ENCODE measurements at regions not wholly inside any gene's neighbourhood (a gene's known extent, or its start where the extent isn't known, plus 50 kb on each side); places are given as distances from the start of the nearest gene placed in this dataset.

DNA sequence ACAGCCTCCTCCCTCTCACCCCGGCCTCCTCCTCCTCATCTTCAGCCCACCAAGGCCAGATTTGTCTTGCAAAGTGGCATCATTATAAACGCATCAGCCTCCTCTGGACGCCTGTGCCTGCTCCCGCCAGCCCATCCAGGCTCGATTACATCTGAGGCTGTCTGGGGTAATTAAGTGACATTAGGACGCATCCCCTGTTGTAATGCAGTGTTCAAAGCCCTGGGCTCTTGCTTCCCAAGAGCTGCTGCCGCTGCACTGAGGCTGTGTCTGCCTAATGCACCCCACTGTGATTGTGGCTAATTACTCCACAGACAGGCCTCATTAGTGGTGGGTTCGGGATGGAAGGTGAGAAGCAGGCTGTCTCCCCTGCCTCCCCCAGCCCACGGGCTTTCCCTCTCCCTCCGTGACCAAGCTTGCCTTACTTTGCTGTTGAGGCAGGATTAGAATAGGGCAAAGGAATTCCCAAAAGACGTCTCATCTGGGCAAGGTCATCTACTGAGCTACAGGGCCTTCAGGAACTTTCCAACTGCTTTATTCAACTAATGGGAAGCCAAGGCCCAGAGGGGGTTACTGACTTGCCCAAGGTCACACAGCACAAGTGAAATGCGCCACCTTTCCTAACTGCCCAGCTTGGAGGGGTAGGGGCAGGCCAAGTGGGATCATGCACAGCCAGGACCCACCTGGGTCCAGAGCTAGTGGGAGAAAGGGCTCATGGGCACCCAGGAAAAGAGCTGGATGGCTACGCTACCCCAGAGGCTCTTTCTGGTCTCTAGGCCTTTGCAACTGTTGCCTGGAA is 66.2 kb upstream of the PCBD1 start:
- DNase-seq (no peak), ATAC-seq (ENCODE audit: low read depth) (no peak)
- Histone ChIP-seq H2AFZ (ENCODE audit: insufficient read depth, low read depth, low read length, poor library complexity, severe bottlenecking) (no peak overlapping the region), H4K20me1 (ENCODE audit: control insufficient read depth, insufficient read depth, low read length, poor library complexity, severe bottlenecking) (no peaks in the 10 kb centered on the region), H3K36me3 (replicated peaks in 1 of 2; ENCODE audit: control extremely low read depth in 1 of 2, control insufficient read depth in 1 of 2, extremely low read depth in 1 of 2, insufficient read depth in 2 of 2, low read length in 1 of 2) (no peaks in the 10 kb centered on the region), H3K79me2 (ENCODE audit: control insufficient read depth, insufficient read depth, low read length) (no peaks in the 10 kb centered on the region), H3K4me1 (ENCODE audit: control insufficient read depth in 2 of 2, insufficient read depth in 2 of 2, low read length in 2 of 2) (no peaks in the 10 kb centered on the region), H3K4me3 (ENCODE audit: control extremely low read depth in 1 of 5, extremely low read depth in 1 of 5, insufficient read depth in 1 of 5, low read depth in 2 of 5, low read length in 4 of 5) (no peak overlapping the region), H3K9ac (ENCODE audit: low read length) (no peak overlapping the region), H3K27me3 (replicated peaks in 1 of 4; ENCODE audit: control extremely low read depth in 1 of 4, control insufficient read depth in 3 of 4, insufficient read depth in 4 of 4, low read length in 3 of 4) (peaks cover 0 to 3% (median 0%) of the 10 kb centered on the region in 4 experiments), H3K9me3 (ENCODE audit: control extremely low read depth in 1 of 3, control insufficient read depth in 2 of 3, insufficient read depth in 1 of 3, low read length in 2 of 3) (no peaks in the 10 kb centered on the region), H3K27ac (ENCODE audit: low read length in 2 of 2) (no peak overlapping the region), H3K4me2 (replicated peaks; ENCODE audit: low read depth, low read length, poor library complexity, severe bottlenecking) (no peak overlapping the region)
- no peak for TF ChIP-seq EZH2 (IDR thresholded peaks at IDR 0.05; ENCODE audit: borderline replicate concordance, insufficient read depth, low read depth, low read length, poor library complexity, severe bottlenecking)
- TF ChIP-seq, protein P1, sequence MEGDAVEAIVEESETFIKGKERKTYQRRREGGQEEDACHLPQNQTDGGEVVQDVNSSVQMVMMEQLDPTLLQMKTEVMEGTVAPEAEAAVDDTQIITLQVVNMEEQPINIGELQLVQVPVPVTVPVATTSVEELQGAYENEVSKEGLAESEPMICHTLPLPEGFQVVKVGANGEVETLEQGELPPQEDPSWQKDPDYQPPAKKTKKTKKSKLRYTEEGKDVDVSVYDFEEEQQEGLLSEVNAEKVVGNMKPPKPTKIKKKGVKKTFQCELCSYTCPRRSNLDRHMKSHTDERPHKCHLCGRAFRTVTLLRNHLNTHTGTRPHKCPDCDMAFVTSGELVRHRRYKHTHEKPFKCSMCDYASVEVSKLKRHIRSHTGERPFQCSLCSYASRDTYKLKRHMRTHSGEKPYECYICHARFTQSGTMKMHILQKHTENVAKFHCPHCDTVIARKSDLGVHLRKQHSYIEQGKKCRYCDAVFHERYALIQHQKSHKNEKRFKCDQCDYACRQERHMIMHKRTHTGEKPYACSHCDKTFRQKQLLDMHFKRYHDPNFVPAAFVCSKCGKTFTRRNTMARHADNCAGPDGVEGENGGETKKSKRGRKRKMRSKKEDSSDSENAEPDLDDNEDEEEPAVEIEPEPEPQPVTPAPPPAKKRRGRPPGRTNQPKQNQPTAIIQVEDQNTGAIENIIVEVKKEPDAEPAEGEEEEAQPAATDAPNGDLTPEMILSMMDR (IDR thresholded peaks at IDR 0.05): no peak
- ChIA-PET POLR2A (no interaction called here), CTCF (no interaction called here)
- WGBS (ENCODE audit: insufficient coverage): 87% methylated on average over 5 of the region's 13 CpGs
- Mint-ChIP-seq H3K4me1 (no peaks in the 10 kb centered on the region), H3K9me3 (ENCODE audit: insufficient read depth) (no peaks in the 10 kb centered on the region), H3K4me3 (no peak overlapping the region), H3K27me3 (peaks cover 12% of the 10 kb centered on the region), H3K27ac (no peak overlapping the region)
- intact Hi-C loops (cut with micrococcal nuclease): no loop called here

DNA sequence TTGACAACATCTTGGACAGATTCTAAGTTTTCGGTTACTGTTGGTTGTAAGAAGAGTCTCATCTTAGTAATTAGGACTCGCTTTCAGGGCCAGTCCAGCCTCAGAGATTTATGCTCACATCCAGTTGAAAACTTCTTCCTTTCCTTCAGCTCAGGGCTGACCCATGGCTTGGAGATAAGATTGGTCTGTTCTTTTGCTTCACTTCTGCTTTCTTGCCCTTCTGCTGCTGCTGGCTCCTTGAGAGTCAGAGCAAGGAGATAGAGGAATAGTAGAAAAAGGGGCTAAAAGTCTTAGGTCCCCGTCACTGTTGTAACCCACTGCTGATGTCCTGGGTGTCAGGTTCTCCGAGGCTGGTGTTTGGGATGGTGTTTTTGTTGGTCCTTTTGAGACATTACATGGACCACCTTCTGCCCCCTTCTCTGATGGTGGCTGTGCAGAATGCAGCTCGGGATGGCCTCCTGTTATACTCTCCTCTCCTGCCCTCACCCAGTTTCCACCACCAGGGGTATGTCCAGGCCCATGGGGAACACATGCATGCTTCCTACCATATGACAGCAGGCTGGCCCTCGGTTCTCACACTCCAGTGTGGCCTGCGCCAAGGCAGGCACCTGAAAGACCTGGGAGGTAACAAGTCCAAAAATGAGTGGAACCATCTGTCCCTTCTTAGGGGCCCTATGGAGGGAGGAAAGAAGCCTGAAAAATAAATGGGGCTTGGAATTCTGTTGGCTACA is 67.8 kb upstream of the PCBD1 start:
- peaks cover 10% of the 10 kb centered on the region for H3K27me3 Mint-ChIP-seq
- Histone ChIP-seq H3K9me3 (ENCODE audit: control extremely low read depth in 1 of 3, control insufficient read depth in 2 of 3, insufficient read depth in 1 of 3, low read length in 2 of 3) (no peaks in the 10 kb centered on the region), H3K4me3 (ENCODE audit: control extremely low read depth in 1 of 5, extremely low read depth in 1 of 5, insufficient read depth in 1 of 5, low read depth in 2 of 5, low read length in 4 of 5) (no peak overlapping the region), H2AFZ (ENCODE audit: insufficient read depth, low read depth, low read length, poor library complexity, severe bottlenecking) (no peak overlapping the region), H4K20me1 (ENCODE audit: control insufficient read depth, insufficient read depth, low read length, poor library complexity, severe bottlenecking) (no peaks in the 10 kb centered on the region), H3K27ac (ENCODE audit: low read length in 2 of 2) (no peak overlapping the region), H3K4me2 (replicated peaks; ENCODE audit: low read depth, low read length, poor library complexity, severe bottlenecking) (no peak overlapping the region), H3K79me2 (ENCODE audit: control insufficient read depth, insufficient read depth, low read length) (no peaks in the 10 kb centered on the region), H3K27me3 (replicated peaks in 1 of 4; ENCODE audit: control extremely low read depth in 1 of 4, control insufficient read depth in 3 of 4, insufficient read depth in 4 of 4, low read length in 3 of 4) (peaks cover 0 to 3% (median 0%) of the 10 kb centered on the region in 4 experiments), H3K4me1 (ENCODE audit: control insufficient read depth in 2 of 2, insufficient read depth in 2 of 2, low read length in 2 of 2) (no peaks in the 10 kb centered on the region), H3K9ac (ENCODE audit: low read length) (no peak overlapping the region), H3K36me3 (replicated peaks in 1 of 2; ENCODE audit: control extremely low read depth in 1 of 2, control insufficient read depth in 1 of 2, extremely low read depth in 1 of 2, insufficient read depth in 2 of 2, low read length in 1 of 2) (no peaks in the 10 kb centered on the region)
- ChIA-PET CTCF (no interaction called here), POLR2A (no interaction called here)
- DNase-seq: no peak
- H3K4me3 Mint-ChIP-seq: no peak overlapping the region
- H3K9me3 Mint-ChIP-seq (ENCODE audit: insufficient read depth): no peaks in the 10 kb centered on the region
- H3K27ac Mint-ChIP-seq: no peak overlapping the region
- TF ChIP-seq, protein P1 (IDR thresholded peaks at IDR 0.05): no peak
- TF ChIP-seq EZH2 (IDR thresholded peaks at IDR 0.05; ENCODE audit: borderline replicate concordance, insufficient read depth, low read depth, low read length, poor library complexity, severe bottlenecking): no peak
- intact Hi-C loops (cut with micrococcal nuclease): no loop called here
- 82% methylated on average over 4 of the region's 7 CpGs for WGBS (ENCODE audit: insufficient coverage)
- no peaks in the 10 kb centered on the region for H3K4me1 Mint-ChIP-seq
- no peak for ATAC-seq (ENCODE audit: low read depth)
